ENCODE measurements at regions not wholly inside any gene's neighbourhood (a gene's known extent, or its start where the extent isn't known, plus 50 kb on each side); places are given as distances from the start of the nearest gene placed in this dataset.
A peak's percentile ranks its signal among the peaks of the same experiment; 100 is the strongest.

DNA sequence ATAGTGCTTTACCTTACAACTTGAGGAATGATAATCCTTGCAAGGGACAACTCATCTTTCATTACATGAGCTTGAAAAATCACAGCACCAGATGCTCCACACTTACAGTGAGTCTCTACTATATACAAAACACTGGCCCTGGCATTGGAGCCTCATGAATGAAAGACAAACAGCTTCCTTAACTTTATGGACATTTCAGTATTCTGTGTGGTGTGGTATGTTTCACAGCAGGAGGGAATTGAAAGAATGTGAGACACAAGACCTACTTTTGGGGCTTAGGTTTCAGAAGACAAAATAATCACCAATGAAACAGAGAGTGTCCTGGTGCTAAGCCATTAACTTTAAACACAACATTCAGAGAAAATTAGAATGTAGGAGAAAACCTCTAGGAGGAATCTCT, 1249.6 kb downstream of the XPNPEP1 start:
- ATAC-seq (no peak; the same call in 2 of the 3 replicates), DNase-seq (ENCODE audit: low spot score) (peak; percentile 23)
- no peak overlapping the region for H3K27ac ChIP-seq (ENCODE audit: low read depth)
- no peaks in the 10 kb centered on the region for H4K20me1 ChIP-seq (replicated peaks; ENCODE audit: insufficient read depth)
- no peaks in the 10 kb centered on the region for H3K27me3 Mint-ChIP-seq (ENCODE audit: insufficient read depth, low read depth, poor library complexity)
- no peak for TF ChIP-seq CREB1 (CRISPR knock-in tag; IDR thresholded peaks at IDR 0.05; ENCODE audit: low read depth)
- TF ChIP-seq, protein P1, sequence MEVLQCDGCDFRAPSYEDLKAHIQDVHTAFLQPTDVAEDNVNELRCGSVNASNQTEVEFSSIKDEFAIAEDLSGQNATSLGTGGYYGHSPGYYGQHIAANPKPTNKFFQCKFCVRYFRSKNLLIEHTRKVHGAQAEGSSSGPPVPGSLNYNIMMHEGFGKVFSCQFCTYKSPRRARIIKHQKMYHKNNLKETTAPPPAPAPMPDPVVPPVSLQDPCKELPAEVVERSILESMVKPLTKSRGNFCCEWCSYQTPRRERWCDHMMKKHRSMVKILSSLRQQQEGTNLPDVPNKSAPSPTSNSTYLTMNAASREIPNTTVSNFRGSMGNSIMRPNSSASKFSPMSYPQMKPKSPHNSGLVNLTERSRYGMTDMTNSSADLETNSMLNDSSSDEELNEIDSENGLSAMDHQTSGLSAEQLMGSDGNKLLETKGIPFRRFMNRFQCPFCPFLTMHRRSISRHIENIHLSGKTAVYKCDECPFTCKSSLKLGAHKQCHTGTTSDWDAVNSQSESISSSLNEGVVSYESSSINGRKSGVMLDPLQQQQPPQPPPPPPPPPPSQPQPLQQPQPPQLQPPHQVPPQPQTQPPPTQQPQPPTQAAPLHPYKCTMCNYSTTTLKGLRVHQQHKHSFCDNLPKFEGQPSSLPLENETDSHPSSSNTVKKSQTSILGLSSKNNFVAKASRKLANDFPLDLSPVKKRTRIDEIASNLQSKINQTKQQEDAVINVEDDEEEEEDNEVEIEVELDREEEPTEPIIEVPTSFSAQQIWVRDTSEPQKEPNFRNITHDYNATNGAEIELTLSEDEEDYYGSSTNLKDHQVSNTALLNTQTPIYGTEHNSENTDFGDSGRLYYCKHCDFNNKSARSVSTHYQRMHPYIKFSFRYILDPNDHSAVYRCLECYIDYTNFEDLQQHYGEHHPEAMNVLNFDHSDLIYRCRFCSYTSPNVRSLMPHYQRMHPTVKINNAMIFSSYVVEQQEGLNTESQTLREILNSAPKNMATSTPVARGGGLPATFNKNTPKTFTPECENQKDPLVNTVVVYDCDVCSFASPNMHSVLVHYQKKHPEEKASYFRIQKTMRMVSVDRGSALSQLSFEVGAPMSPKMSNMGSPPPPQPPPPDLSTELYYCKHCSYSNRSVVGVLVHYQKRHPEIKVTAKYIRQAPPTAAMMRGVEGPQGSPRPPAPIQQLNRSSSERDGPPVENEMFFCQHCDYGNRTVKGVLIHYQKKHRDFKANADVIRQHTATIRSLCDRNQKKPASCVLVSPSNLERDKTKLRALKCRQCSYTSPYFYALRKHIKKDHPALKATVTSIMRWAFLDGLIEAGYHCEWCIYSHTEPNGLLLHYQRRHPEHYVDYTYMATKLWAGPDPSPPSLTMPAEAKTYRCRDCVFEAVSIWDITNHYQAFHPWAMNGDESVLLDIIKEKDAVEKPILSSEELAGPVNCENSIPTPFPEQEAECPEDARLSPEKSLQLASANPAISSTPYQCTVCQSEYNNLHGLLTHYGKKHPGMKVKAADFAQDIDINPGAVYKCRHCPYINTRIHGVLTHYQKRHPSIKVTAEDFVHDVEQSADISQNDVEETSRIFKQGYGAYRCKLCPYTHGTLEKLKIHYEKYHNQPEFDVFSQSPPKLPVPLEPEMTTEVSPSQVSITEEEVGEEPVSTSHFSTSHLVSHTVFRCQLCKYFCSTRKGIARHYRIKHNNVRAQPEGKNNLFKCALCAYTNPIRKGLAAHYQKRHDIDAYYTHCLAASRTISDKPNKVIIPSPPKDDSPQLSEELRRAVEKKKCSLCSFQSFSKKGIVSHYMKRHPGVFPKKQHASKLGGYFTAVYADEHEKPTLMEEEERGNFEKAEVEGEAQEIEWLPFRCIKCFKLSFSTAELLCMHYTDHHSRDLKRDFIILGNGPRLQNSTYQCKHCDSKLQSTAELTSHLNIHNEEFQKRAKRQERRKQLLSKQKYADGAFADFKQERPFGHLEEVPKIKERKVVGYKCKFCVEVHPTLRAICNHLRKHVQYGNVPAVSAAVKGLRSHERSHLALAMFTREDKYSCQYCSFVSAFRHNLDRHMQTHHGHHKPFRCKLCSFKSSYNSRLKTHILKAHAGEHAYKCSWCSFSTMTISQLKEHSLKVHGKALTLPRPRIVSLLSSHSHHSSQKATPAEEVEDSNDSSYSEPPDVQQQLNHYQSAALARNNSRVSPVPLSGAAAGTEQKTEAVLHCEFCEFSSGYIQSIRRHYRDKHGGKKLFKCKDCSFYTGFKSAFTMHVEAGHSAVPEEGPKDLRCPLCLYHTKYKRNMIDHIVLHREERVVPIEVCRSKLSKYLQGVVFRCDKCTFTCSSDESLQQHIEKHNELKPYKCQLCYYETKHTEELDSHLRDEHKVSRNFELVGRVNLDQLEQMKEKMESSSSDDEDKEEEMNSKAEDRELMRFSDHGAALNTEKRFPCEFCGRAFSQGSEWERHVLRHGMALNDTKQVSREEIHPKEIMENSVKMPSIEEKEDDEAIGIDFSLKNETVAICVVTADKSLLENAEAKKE (CRISPR knock-in tag; IDR thresholded peaks at IDR 0.05) = no peak
- no peak for TF ChIP-seq STAT1 (IDR thresholded peaks at IDR 0.05; ENCODE audit: unreplicated experiment)
- no peak for TF ChIP-seq EZH2phosphoT487 (IDR thresholded peaks at IDR 0.05; ENCODE audit: unreplicated experiment)
- no peak for TF ChIP-seq ZNF331 (CRISPR knock-in tag; IDR thresholded peaks at IDR 0.05; ENCODE audit: low read depth)
- TF ChIP-seq NANOG (IDR thresholded peaks at IDR 0.05; ENCODE audit: borderline replicate concordance) = no peak
- no peak for TF ChIP-seq JUNB (IDR thresholded peaks at IDR 0.05; ENCODE audit: unreplicated experiment)
- TF ChIP-seq, protein P2, sequence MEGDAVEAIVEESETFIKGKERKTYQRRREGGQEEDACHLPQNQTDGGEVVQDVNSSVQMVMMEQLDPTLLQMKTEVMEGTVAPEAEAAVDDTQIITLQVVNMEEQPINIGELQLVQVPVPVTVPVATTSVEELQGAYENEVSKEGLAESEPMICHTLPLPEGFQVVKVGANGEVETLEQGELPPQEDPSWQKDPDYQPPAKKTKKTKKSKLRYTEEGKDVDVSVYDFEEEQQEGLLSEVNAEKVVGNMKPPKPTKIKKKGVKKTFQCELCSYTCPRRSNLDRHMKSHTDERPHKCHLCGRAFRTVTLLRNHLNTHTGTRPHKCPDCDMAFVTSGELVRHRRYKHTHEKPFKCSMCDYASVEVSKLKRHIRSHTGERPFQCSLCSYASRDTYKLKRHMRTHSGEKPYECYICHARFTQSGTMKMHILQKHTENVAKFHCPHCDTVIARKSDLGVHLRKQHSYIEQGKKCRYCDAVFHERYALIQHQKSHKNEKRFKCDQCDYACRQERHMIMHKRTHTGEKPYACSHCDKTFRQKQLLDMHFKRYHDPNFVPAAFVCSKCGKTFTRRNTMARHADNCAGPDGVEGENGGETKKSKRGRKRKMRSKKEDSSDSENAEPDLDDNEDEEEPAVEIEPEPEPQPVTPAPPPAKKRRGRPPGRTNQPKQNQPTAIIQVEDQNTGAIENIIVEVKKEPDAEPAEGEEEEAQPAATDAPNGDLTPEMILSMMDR (conservative IDR thresholded peaks at IDR 0.05; ENCODE audit: low read depth in 2 of 2) = no peak
- TF ChIP-seq POLR2AphosphoS5 (IDR thresholded peaks at IDR 0.05; ENCODE audit: low read depth) = no peak
- TF ChIP-seq, protein P3, sequence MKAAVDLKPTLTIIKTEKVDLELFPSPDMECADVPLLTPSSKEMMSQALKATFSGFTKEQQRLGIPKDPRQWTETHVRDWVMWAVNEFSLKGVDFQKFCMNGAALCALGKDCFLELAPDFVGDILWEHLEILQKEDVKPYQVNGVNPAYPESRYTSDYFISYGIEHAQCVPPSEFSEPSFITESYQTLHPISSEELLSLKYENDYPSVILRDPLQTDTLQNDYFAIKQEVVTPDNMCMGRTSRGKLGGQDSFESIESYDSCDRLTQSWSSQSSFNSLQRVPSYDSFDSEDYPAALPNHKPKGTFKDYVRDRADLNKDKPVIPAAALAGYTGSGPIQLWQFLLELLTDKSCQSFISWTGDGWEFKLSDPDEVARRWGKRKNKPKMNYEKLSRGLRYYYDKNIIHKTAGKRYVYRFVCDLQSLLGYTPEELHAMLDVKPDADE (IDR thresholded peaks at IDR 0.05) = no peak
- TF ChIP-seq EZH2 (IDR thresholded peaks at IDR 0.05; ENCODE audit: low read depth, unreplicated experiment) = no peak
- no peak for TF ChIP-seq ZNF114 (CRISPR knock-in tag; IDR thresholded peaks at IDR 0.05)
- H3K9me3 Mint-ChIP-seq = no peaks in the 10 kb centered on the region
- peaks cover 4% of the 10 kb centered on the region; the same call in 1 of the 2 replicates for H3K4me1 ChIP-seq (ENCODE audit: insufficient read depth)
- H3K4me3 Mint-ChIP-seq = no peak overlapping the region
- no peaks in the 10 kb centered on the region for H3K27me3 ChIP-seq (ENCODE audit: insufficient read depth)
- no peaks in the 10 kb centered on the region for H3K79me2 ChIP-seq (replicated peaks; ENCODE audit: insufficient read depth)
- no peak overlapping the region for H3K4me3 ChIP-seq
- H3K9me2 ChIP-seq (ENCODE audit: insufficient read depth) = no peaks in the 10 kb centered on the region
- no peaks in the 10 kb centered on the region for H3F3A ChIP-seq (replicated peaks; ENCODE audit: low read depth)
- H3K36me3 Mint-ChIP-seq (ENCODE audit: low read depth) = no peaks in the 10 kb centered on the region
- H3K36me3 ChIP-seq (ENCODE audit: insufficient read depth) = no peaks in the 10 kb centered on the region
- no peak overlapping the region for H3K27ac Mint-ChIP-seq
- no peak overlapping the region for H3K4me2 ChIP-seq
- no peak overlapping the region for H2AFZ ChIP-seq
- peaks cover 7% of the 10 kb centered on the region for H3K4me1 Mint-ChIP-seq

Measured in GM23338 (cell line).